HCT116 (cell line): ENCODE measurements at regions not wholly inside any gene's neighbourhood (a gene's known extent, or its start where the extent isn't known, plus 50 kb on each side); places are given as distances from the start of the nearest gene placed in this dataset.

ENCODE experiments used
- ATF3 ChIP-seq: IDR thresholded peaks from 2 replicates; pipeline ENCODE4 v1.6.1; 2012
- CEBPB ChIP-seq: IDR thresholded peaks from 2 replicates; pipeline ENCODE4 v1.6.1; 2012; ENCODE audit warnings: low read depth
- CTCF ChIP-seq, 3 experiments: fragments of 200-600 bp in 1 of 3; sonication (generic) in 1 of 3; IDR thresholded peaks in 2 of 3; conservative IDR thresholded peaks in 1 of 3; 2 replicates each; pipeline ENCODE4 v1.5.1; 2012 to 2017; ENCODE audit warnings: low read depth in 2 of 3, low read length in 2 of 3, antibody characterized with exemption in 1 of 3, borderline replicate concordance in 1 of 3, control low read depth in 1 of 3, mild to moderate bottlenecking in 1 of 3, mixed read lengths in 1 of 3, mixed run types in 1 of 3, moderate library complexity in 1 of 3; ENCODE audit not compliant: insufficient read depth in 1 of 3
- EZH2 ChIP-seq: fragments of 200-600 bp; sonication (generic); IDR thresholded peaks from 2 replicates; pipeline ENCODE4 v1.6.1; 2017; ENCODE audit warnings: antibody characterized with exemption, mixed run types
- FOSL1 ChIP-seq: IDR thresholded peaks from 2 replicates; pipeline ENCODE4 v1.6.1; 2012; ENCODE audit warnings: low read depth
- JUND ChIP-seq: IDR thresholded peaks from 2 replicates; pipeline ENCODE4 v1.6.1; 2012
- MAX ChIP-seq: IDR thresholded peaks from 2 replicates; pipeline ENCODE4 v1.6.1; 2012
- POLR2A ChIP-seq: IDR thresholded peaks from 2 replicates; pipeline ENCODE4 v1.7.0; 2011; ENCODE audit warnings: borderline replicate concordance; ENCODE audit not compliant: insufficient read depth, insufficient read length; ENCODE audit errors: extremely low read depth
- POLR2AphosphoS5 ChIP-seq: IDR thresholded peaks from 2 replicates; pipeline ENCODE4 v1.6.1; 2011; ENCODE audit warnings: mild to moderate bottlenecking, low read depth, low read length, moderate library complexity
- SP1 ChIP-seq: IDR thresholded peaks from 2 replicates; pipeline ENCODE4 v1.6.1; 2012; ENCODE audit warnings: low read depth
- ZBTB33 ChIP-seq: IDR thresholded peaks from 2 replicates; pipeline ENCODE4 v1.6.1; 2011; ENCODE audit warnings: mild to moderate bottlenecking, low read length, moderate library complexity; ENCODE audit not compliant: insufficient replicate concordance; ENCODE audit errors: extremely low read depth
- TF ChIP-seq, protein P1 (sequence below): IDR thresholded peaks from 2 replicates; pipeline ENCODE4 v1.6.1; 2012; ENCODE audit warnings: low read depth

DNA sequence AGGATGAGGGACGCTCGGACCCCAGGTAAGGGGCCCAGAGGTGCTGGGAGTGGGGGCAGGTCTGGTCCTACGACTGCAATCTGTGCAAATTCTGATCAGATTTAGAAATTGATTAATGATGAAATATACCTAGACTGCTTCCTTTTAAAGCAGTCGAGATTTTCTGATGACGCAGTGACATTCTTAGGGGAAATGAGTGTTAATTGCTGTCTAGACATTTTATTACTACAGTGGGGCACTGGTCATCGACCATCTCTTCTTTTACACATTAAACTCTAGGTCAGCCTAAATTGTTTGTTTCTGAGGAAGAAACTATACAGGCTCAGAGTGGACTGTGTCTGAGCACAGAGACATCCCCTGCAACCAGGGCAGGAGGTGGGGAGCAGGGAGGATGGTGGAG lies 154.4 kb upstream of the SALL3 start:
- TF ChIP-seq CTCF (IDR thresholded peaks at IDR 0.05 in 2 of 3, conservative IDR thresholded peaks at IDR 0.05 in 1 of 3; ENCODE audit: borderline replicate concordance in 1 of 3, insufficient read depth in 1 of 3, low read depth in 2 of 3, low read length in 2 of 3) (no peak), JUND (no peak), ZBTB33 (no peak), POLR2A (no peak), POLR2AphosphoS5 (no peak), FOSL1 (no peak), SP1 (no peak), EZH2 (no peak), MAX (no peak), ATF3 (no peak), CEBPB (no peak)
- TF ChIP-seq, protein P1, sequence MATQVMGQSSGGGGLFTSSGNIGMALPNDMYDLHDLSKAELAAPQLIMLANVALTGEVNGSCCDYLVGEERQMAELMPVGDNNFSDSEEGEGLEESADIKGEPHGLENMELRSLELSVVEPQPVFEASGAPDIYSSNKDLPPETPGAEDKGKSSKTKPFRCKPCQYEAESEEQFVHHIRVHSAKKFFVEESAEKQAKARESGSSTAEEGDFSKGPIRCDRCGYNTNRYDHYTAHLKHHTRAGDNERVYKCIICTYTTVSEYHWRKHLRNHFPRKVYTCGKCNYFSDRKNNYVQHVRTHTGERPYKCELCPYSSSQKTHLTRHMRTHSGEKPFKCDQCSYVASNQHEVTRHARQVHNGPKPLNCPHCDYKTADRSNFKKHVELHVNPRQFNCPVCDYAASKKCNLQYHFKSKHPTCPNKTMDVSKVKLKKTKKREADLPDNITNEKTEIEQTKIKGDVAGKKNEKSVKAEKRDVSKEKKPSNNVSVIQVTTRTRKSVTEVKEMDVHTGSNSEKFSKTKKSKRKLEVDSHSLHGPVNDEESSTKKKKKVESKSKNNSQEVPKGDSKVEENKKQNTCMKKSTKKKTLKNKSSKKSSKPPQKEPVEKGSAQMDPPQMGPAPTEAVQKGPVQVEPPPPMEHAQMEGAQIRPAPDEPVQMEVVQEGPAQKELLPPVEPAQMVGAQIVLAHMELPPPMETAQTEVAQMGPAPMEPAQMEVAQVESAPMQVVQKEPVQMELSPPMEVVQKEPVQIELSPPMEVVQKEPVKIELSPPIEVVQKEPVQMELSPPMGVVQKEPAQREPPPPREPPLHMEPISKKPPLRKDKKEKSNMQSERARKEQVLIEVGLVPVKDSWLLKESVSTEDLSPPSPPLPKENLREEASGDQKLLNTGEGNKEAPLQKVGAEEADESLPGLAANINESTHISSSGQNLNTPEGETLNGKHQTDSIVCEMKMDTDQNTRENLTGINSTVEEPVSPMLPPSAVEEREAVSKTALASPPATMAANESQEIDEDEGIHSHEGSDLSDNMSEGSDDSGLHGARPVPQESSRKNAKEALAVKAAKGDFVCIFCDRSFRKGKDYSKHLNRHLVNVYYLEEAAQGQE: no peak
